SK-N-MC (cell line): ENCODE measurements at regions not wholly inside any gene's neighbourhood (a gene's known extent, or its start where the extent isn't known, plus 50 kb on each side); places are given as distances from the start of the nearest gene placed in this dataset.

Experiments used
- EZH2 ChIP-seq: fragments of 200-600 bp; sonication (generic); IDR thresholded peaks from one replicate; pipeline ENCODE4 v1.6.1; 2017; ENCODE audit warnings: antibody characterized with exemption
- POLR2AphosphoS5 ChIP-seq: IDR thresholded peaks from 2 replicates; pipeline ENCODE4 v1.6.1; 2012; ENCODE audit warnings: mild to moderate bottlenecking, low read depth, low read length, borderline replicate concordance

- TF ChIP-seq EZH2 (no peak), POLR2AphosphoS5 (no peak)
Measured at GRCh38 chr3:152037297-152037696, 163.9 kb downstream of the SUCNR1 start.
